GM12873 (cell line): ENCODE measurements at regions not wholly inside any gene's neighbourhood (a gene's known extent, or its start where the extent isn't known, plus 50 kb on each side); places are given as distances from the start of the nearest gene placed in this dataset.

Experiments used
- TF ChIP-seq, protein P1 (sequence below): IDR thresholded peaks from 2 replicates; pipeline ENCODE4 v1.5.1; 2012; ENCODE audit warnings: low read depth, mild to moderate bottlenecking, moderate library complexity, low read length, control low read depth; ENCODE audit not compliant: insufficient read depth; ENCODE audit errors: missing control alignments

DNA sequence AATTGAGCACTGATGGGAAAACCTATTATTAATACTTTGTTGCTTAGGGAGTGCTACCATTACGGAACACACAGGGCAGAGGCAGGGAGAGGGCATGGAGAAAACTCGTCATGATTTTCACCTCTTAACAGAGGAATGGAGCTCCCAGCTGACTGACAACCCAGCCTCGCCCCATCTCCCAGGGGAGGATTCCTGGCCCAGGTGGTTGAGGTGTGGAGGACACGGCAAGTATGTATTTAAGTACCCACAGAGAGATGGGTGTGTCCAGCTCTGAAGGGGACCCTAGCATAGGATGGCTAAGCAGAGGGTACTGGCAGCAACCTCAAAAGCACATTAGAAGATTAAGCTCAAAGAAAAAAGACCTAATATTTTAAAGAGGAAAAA, 261.9 kb upstream of the MOCS1 start:
- TF ChIP-seq, protein P1, sequence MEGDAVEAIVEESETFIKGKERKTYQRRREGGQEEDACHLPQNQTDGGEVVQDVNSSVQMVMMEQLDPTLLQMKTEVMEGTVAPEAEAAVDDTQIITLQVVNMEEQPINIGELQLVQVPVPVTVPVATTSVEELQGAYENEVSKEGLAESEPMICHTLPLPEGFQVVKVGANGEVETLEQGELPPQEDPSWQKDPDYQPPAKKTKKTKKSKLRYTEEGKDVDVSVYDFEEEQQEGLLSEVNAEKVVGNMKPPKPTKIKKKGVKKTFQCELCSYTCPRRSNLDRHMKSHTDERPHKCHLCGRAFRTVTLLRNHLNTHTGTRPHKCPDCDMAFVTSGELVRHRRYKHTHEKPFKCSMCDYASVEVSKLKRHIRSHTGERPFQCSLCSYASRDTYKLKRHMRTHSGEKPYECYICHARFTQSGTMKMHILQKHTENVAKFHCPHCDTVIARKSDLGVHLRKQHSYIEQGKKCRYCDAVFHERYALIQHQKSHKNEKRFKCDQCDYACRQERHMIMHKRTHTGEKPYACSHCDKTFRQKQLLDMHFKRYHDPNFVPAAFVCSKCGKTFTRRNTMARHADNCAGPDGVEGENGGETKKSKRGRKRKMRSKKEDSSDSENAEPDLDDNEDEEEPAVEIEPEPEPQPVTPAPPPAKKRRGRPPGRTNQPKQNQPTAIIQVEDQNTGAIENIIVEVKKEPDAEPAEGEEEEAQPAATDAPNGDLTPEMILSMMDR, result no peak

DNA sequence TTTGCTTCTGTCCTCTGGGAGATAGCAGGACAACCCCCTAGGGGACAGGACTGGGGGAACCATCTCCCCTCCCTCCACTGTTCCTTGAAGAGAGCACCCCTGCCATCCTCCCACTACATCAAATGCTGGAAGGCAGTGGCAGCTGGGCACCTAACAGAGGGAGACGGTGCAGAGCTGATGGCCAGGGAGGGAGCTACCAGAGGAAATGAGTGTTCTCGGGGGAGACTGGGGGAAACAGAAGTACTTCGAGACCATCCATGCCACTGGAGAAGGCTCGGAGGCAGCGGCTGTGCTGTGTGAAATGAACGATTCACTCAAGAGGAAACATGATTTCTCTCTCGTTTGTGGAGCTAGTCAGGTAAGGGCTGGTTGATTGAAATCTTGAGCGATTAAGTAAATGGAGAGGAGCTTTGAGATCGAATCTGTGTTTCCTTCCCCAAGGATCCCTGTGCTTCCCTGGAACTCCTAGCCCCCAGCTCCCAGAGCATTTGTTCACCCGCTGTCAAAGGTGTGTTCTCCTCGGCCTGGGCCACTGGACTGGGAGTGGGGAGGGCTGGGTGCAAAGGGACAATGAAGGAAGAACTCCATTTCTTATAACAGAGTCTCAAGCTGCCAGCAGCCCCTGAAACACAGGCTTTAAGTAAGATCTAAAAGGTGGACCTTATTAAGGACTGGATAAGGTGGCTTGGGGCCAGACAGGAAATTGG, 261.3 kb upstream of the MOCS1 start:
- TF ChIP-seq, protein P1, result no peak

DNA sequence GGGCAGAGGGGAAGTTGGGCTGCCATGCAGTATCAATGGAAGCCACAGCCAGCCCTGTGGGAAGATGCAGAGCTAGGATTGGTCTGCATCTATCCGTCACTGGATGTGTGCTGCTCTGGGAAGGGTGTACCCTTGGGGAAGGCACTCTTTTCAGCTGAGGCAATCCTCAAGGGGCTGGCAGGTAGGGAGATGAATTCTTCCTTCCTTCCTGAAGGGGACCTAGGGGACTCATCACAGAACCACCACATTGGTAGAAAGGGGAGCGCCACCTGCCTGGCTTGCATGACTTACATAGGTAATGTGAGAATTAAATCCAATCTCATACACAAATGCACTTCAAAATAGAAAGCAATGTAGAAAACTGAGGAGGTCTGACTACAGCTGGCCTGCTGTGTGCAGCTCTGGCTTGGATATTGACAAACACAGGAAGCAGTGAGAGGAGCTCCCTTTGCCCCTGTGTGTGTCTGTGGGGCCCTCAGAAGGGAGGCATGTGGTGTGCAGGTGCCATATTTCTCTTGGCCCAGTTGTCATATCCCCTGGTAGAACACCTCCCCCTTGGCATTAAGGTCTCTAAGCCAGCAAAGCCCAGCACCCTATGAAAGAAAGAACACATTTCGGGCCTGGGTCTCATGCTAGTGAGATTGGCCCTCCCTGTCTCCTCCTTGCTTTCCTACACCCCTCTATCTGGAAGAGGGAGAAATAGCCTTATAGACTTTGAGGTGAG, 260.3 kb upstream of the MOCS1 start:
- TF ChIP-seq, protein P1, result no peak

DNA sequence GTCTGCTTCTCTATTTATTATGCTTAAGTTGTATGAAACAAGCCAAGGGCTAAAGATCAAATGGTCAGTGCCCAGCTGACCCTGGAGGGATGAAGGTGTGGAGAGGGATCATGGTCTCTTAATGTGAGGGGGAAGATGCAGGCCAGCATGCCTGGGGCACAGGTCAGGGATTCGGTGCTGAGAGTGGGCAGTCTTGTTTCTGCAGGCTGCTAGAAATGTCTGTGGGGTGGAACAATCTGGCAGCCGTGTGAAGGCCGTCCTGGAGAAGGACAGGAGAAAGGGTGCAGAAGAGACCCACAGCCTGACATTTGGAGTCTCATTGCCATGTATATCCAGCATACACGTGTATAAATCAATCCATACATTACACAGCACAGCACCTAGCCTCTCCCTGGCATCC, 258.3 kb upstream of the MOCS1 start:
- TF ChIP-seq, protein P1, result no peak

DNA sequence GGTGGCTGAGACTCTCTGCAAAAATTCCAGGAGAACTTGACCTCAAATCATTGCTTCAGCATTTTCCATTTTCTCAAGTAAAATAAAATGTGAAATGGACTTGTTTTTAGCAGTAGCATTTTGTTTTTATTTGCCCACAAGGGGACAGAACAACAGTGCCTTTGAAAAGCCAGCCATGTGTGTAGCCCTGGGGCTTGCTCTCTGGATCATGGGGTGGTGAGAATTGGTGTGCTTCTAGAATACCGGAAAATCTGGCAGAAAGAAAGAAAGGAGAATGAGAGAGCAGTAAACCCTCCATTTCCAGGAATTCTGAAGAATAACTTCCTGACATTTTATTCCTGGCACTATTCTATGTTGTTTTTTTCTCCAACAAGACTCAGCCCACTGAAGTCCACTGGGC, 254.7 kb upstream of the MOCS1 start:
- TF ChIP-seq, protein P1, result no peak

DNA sequence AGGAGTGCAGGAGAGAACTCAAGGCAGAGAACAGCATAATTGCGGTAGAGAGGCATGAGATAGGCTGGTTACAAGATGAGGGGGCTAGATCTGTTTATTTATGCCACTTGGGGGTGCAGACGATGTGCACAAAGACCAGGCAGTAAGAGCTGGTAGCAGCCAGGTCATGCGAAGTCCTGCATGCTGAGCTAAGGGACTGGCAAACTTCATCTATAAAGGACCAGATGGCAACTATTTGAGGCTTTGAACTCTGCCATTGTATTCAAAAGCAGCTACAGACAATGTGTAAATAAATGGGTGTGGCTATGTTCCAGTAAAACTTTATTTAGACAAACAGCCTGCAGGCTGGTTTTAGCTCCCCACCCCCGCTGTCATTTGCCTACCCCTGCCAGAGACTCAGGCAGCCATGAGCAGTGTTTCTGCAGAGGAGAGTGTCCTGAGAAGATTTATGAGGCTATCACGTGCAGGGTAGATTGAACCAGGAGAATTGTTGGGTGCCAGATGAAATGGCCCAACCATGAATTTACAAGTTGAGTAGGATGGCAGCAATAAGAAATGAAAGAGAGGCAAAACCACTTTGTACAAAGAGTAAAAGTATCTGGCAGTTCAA, 253.4 kb upstream of the MOCS1 start:
- TF ChIP-seq, protein P1, result no peak

DNA sequence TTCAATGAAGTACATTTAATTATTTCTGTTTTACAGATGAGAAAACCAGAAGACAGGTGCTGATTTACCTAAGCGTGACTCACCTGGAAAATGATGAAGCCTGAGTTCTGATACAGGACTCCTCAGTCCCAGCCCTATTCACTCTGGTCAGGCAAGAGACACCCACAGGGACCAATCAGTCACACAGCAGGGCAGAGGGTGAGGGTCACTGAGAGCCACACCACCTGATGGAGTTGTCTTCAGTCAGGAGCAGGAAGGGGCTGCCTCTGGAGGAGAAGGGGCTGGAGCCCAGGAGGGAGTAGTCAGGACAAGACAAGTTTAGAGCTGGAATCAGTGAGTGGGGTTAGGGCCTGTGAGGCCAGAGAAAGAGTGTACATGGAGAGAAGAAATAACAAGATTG, 251.2 kb upstream of the MOCS1 start:
- TF ChIP-seq, protein P1, result no peak
